ENCODE measurements at regions not wholly inside any gene's neighbourhood (a gene's known extent, or its start where the extent isn't known, plus 50 kb on each side); places are given as distances from the start of the nearest gene placed in this dataset.
A peak's percentile ranks its signal among the peaks of the same experiment; 100 is the strongest.

GRCh38 chr4:143286701-143287571 lies 49.7 kb upstream of the GAB1 start:
- no peak overlapping the region for H3K4me3 ChIP-seq
- H2AFZ ChIP-seq (ENCODE audit: low read depth, low read length): no peak overlapping the region
- POLR2A ChIA-PET: no interaction called here
- no peaks in the 10 kb centered on the region for H4K20me1 ChIP-seq (replicated peaks; ENCODE audit: control insufficient read depth, insufficient read depth, low read length)
- H3K4me1 ChIP-seq (replicated peaks in 1 of 2; ENCODE audit: control insufficient read depth in 2 of 2, insufficient read depth in 2 of 2, low read length in 2 of 2): no peaks in the 10 kb centered on the region; a peak in 1 of 5 replicates
- no TSS peak for BruUV-seq (replicated peaks)
- H3K9me1 ChIP-seq (ENCODE audit: control insufficient read depth, insufficient read depth, low read length): no peaks in the 10 kb centered on the region
- in situ Hi-C loops (cut with MboI) (no loop called here), intact Hi-C loops (cut with micrococcal nuclease) (no loop called here)
- no peaks in the 10 kb centered on the region for H3K36me3 ChIP-seq (ENCODE audit: control insufficient read depth, insufficient read depth, low read length)
- H3K27me3 ChIP-seq (ENCODE audit: control insufficient read depth in 2 of 2, insufficient read depth in 2 of 2, low read length in 2 of 2): no peaks in the 10 kb centered on the region; a peak in 1 of 5 replicates
- H3K27ac ChIP-seq (ENCODE audit: extremely low read depth, low read depth, low read length): no peak overlapping the region
- no peak overlapping the region for H3K9ac ChIP-seq (ENCODE audit: insufficient read depth in 1 of 2, low read depth in 2 of 2, low read length in 2 of 2)
- CTCF ChIA-PET (ENCODE audit: low intra/inter-chr PET ratio): no interaction called here
- no peaks in the 10 kb centered on the region for H3K79me2 ChIP-seq (ENCODE audit: control insufficient read depth, insufficient read depth, low read length)
- H3K4me2 ChIP-seq (ENCODE audit: insufficient read depth, low read length): no peak overlapping the region
- TF ChIP-seq E4F1 (CRISPR knock-in tag; IDR thresholded peaks at IDR 0.05; ENCODE audit: borderline replicate concordance): no peak
- no peak for TF ChIP-seq ZNF143 (CRISPR knock-in tag; IDR thresholded peaks at IDR 0.05)
- TF ChIP-seq, protein P1, sequence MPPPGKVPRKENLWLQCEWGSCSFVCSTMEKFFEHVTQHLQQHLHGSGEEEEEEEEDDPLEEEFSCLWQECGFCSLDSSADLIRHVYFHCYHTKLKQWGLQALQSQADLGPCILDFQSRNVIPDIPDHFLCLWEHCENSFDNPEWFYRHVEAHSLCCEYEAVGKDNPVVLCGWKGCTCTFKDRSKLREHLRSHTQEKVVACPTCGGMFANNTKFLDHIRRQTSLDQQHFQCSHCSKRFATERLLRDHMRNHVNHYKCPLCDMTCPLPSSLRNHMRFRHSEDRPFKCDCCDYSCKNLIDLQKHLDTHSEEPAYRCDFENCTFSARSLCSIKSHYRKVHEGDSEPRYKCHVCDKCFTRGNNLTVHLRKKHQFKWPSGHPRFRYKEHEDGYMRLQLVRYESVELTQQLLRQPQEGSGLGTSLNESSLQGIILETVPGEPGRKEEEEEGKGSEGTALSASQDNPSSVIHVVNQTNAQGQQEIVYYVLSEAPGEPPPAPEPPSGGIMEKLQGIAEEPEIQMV (tag; conservative IDR thresholded peaks at IDR 0.05; ENCODE audit: low read depth): no peak
- peak; percentile 51; the same call in 1 of the 2 replicates for TF ChIP-seq ZNF316 (IDR thresholded peaks at IDR 0.05)
- TF ChIP-seq C11orf30 (IDR thresholded peaks at IDR 0.05; ENCODE audit: low read depth): peak; percentile 68
- TF ChIP-seq DACH1 (IDR thresholded peaks at IDR 0.05; ENCODE audit: partially characterized antibody): no peak
- TF ChIP-seq ZNF445 (CRISPR knock-in tag; IDR thresholded peaks at IDR 0.05; ENCODE audit: low read depth): no peak
- no peak for TF ChIP-seq CSDE1 (IDR thresholded peaks at IDR 0.05)
- peak; percentile 63 for TF ChIP-seq MAFG (tag; conservative IDR thresholded peaks at IDR 0.05)
- H3K9me3 ChIP-seq (replicated peaks; ENCODE audit: control insufficient read depth, insufficient read depth, low read depth, low read length): no peaks in the 10 kb centered on the region
- WGBS (ENCODE audit: insufficient coverage, low coverage, missing lambda C conversion rate): 3% methylated on average over 7 of the region's 7 CpGs
- DNase-seq (ENCODE audit: extremely low read depth in 1 of 4, low spot score in 3 of 4) (peak in 1 of 4 experiments; percentile 8), ATAC-seq (no peak; the same call in 2 of the 3 replicates), FAIRE-seq (no peak)
